Stimulated activated CD4-positive, alpha-beta T cell treated with anti-CD3 and anti-CD28 coated beads, Interleukin-15, amount 100 ng/mL, for 24 hours (primary cell): ENCODE measurements at regions not wholly inside any gene's neighbourhood (a gene's known extent, or its start where the extent isn't known, plus 50 kb on each side); places are given as distances from the start of the nearest gene placed in this dataset.

ENCODE experiments used
- DNase-seq: peaks from one replicate; pipeline ENCODE4 v3.0.0-alpha.2; 2020

DNA sequence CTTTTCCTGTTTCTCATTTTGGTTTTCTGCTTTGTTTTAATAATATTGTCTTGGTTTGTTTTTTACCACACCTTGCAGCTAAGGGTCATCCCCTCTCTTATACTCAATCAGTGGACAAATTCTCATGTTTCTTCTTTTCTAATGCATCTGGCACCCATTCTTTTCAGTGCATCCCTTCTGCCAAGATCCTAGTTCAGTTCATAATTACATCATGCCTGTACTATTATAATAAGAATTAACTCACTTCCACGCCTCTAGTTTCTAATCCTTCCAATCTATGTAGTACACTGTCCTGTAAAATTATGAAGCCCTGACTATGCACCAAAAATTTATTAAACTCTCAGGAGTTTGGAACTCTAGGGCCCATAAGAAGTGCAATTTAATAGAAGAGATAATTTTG is 126.1 kb downstream of the FAT4 start:
- no peak for DNase-seq

DNA sequence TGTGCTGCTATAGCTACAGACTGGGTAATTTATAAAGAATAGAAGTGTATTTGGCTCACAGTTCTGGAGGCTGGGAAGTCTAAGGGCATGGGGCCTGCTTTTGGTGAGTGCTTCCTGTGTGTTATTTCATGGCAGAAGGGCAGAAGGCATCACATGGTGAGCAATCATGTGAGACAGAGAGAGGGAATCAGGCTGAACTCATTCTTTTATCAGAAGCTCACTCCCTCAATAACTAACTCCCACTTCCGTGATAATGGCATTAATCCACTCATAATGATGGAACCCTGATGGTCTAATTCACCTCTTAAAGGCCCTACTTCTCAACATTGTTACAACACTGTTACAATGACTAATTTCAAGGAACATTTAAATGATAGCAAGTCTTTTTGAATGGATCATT is 129.4 kb downstream of the FAT4 start:
- no peak for DNase-seq

DNA sequence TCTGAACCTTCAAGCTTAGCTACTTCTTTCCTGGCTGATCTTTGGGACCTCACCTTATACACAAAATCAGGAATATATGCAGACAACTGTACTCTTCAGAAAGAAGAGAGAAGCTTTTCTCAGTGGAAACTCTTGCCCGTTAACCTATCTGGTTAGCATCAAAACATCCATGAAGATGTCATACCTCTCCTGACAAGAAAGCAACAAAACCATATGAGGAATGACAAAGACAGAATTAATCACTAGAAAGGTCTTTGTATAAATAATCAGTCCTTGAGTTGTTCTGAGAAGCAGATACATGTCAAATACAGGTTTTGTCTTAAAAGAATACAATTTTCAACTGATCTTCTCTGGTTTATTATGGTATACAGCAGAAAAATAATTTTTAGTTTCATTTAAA is 130.8 kb downstream of the FAT4 start:
- DNase-seq = no peak

DNA sequence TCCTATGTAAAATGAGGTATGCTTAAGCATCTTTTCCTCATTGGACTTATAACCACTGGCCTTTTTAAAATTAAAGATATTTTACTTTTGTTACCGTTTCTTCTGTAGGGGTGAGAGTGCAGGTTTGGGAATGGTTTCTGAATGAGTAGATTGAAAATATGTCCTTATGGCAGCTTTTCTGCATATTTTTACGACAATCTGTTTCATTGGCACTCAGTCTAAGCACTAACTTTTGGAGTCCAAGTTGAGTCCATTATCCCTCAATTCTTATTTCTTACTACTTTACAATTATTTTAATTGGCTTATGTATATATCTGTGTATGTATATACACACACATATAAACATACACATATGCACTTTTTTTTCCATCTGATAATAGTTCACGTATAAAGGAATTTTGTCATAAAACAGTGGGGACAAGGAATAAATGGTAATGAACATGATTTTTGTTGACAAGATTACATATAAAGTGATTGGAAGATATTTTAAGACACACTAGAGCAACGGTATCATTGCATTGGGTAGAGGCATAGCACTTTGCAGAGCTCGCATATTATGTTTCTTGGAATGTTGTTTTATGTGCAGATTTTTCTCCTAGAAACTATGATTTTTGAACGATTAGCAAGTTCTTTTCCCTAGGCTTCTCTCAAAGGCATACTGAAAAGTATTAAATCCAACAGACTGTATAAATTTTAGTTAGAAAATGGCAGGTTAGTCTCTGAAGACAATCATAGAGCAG is 133.0 kb downstream of the FAT4 start:
- DNase-seq = no peak

DNA sequence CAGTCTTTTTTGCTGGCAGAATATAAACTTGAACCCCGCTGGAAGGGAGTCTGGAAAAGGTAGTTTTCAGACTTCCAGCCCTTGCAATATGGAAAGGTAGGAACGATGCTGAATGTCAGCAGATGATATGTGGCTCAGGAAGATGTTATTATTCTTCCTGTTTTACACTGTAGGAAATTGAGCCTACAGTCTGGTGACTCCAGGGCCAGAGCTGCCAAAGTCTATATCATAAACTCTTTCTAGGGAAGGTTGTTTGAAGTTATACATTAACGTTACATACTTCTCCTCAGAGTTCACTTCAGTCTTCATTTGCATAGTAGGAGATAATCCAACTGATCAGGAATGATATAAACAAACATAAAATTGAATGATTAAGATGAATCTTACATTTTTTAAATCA is 141.3 kb downstream of the FAT4 start:
- DNase-seq = no peak

DNA sequence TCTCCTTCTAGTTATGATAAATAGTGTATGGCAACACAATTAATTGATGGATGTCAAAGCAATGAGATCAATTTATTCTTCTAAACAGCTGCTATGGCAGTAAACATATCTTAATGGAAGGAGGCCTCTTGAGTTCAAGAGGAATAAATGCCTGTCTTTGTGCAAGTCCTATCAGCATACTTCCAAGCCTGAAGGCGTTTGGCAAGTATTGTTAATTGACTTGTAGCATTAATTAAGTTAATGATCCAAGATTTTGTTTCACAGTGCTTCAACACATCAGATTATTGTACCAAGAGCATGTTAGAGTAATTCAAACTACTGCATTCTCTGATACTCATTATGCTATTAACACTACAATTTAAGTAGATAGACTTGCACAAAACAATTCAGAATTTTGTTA is 144.8 kb downstream of the FAT4 start:
- DNase-seq = no peak

DNA sequence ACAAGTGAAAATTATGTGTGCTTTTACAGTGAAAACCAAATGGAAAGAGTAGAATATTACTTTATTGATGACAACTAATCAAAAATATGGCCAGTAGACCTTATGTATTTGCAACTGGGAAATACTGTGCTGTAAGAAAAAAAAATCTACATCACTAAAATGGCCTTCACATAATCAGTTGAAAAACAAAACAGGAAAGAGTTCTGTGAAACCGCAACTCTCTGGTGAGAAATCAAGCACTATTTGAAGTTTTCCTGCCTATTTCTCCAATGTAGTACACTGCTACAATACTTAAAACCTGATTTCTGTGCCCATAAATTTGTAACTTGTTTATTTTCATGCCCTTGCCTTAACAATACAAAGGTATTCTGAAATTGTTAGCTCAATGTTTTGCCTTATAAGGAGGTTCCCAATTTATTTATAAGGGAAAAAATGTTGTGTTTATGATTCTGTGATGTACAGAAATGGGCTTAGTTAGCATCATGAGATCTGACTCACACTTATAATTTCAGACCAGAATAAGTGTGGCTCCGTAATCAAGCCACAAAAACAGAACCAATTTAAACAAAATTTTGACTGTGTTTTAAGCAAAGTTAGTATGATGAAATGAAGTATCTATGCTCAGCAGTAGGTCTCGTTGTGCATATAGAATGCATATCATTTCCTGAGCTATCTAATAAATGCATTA is 147.1 kb downstream of the FAT4 start:
- DNase-seq = no peak

DNA sequence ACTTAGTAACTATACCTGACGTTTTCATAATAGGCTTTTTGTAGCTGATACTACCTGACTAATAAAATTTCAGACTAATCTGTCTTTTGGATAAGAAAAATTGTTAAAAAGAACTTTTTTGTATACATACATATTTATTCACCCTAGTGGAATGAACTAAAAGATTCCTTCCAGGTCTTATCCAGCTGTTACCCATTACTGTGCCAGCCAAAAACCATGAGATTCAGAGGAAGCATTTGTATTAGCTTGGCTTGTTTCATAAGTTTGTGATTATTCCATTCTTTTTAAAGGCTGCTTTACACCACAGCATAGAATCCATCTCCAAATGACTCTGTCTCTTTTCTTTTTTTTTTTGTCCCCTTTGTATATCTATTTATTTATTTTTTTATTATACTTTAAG is 149.4 kb downstream of the FAT4 start:
- DNase-seq = no peak

DNA sequence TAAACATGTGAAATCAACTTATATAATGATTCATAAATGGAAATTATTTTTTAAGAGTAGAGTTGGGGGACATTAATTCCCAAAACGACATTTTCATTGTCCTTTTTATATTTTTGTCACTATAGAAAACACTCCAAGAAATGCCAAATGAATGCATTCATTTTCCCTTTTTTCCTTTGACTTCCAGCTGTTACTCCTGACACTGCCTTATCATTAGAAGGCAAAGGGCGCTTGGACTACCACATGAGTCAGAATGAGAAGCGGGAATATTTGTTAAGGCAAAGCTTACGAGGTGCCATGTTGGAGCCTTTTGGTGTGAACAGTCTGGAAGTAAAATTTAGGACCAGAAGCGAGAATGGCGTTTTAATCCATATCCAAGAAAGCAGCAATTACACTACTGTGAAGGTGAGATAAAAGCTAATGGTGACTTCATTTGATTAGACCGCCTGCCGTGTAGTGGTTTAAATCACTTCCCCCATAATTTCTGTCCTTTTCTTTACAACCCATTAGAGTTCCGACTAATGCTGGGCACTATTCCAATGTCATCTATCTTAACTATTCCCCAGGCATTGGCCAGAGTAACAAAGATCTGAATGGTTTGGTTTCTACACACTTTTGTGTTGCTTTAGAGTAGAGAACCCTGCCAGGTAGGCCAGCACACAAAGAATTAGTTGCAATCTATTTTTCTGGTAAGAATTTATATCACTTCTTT is 166.7 kb downstream of the FAT4 start:
- no peak for DNase-seq

DNA sequence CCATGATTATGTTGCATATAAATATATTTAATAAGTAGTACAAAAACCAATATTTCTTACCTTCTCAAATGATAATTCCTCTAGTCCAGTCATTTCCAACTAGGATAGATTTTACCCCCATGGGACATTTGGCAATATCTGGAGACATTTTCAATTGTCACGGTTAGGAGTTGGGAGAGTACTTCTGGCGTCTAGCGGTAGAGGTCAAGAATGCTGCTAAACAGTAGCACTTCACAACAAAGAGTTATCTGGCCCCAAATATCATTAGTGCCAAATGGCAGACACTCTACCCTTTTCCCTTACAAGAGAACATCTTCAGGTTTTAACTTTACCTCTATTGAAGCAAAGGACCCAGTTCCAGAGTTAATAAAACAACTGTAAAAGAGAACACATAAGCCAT is 168.1 kb downstream of the FAT4 start:
- DNase-seq = no peak

DNA sequence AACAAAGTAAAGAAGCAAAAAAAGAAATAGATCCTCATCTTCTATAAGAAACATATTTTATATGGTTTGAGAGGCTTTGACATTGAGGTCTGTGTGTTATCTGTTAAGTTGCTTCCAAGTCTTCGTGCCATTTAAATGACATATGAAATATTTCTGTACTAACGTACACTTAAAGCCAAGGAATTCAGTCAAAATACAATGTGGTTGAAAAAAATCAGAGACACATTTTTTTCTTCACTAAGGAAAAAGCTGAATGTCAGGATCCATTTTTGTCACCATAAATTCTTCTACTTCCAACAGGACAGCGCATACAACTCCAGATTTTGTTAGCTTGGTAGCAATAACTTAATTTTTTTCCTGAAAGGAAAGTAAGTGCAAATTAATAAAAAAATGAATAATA is 168.5 kb downstream of the FAT4 start:
- DNase-seq = no peak

DNA sequence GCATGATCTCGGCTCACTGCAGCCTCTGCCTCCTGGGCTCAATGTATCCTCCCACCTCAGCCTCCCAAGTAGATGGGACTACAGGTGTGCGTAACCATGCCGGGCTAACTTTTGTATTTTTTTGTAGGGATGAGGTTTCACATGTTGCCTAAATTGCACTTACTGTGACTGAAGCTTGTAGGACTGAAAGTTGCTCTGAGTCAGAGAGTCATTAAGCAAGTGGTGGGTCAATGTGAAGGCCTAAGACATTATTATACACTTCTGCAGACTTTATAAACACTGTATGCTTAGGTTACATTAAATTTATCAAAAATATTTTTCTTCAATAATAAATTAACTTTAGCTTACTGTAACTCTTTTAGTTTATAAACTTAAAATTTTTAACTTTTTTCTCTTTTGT is 170.2 kb downstream of the FAT4 start:
- no peak for DNase-seq

DNA sequence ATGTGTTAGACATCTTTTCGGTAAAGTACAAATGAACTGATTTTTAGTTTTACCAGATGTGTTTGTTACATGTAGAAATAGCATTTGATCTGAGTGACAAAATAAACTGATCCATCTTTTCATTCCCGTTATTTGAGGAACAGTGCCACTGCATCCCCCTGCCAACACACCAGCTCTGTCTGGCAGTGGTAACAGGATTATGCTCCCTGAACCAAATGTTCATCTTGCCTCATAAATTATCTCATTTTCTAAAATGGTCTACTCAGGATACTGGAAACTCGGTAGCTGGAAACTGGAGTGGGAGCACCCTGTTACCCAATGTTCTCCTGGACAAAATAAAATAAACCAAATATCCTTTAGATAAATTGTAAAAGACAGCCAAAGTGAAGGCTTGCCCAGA is 171.6 kb downstream of the FAT4 start:
- DNase-seq = no peak

DNA sequence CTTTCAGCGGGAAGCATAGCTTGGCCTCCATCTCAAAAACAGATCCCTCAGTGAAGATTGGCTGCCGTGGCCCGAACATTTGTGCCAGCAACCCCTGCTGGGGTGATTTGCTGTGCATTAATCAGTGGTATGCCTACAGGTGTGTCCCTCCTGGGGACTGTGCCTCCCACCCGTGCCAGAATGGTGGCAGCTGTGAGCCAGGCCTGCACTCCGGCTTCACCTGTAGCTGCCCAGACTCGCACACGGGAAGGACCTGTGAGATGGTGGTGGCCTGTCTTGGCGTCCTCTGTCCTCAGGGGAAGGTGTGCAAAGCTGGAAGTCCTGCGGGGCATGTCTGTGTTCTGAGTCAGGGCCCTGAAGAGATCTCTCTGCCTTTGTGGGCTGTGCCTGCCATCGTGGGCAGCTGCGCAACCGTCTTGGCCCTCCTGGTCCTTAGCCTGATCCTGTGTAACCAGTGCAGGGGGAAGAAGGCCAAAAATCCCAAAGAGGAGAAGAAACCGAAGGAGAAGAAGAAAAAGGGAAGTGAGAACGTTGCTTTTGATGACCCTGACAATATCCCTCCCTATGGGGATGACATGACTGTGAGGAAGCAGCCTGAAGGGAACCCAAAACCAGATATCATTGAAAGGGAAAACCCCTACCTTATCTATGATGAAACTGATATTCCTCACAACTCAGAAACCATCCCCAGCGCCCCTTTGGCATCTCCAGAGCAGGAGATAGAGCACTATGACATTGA is 175.4 kb downstream of the FAT4 start:
- no peak for DNase-seq

DNA sequence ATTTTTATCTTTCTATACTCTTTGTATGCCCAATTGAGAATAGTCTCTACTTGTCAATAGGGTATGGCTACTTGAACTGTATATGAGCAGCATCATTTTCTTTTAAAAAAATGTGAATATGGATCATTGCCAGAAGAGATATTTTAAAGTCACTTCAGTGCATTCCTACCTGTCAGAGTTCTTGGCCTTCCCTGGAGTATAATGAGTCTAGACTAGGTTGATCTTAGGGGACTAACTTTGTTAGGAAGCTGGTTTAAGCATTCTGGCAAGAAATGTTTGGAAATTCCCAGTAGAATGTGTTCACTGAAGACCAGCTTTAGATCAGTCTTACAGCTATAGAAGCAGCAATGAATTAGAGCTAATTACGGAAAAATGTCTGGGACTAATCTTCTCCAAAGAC is 178.2 kb downstream of the FAT4 start:
- DNase-seq = no peak

DNA sequence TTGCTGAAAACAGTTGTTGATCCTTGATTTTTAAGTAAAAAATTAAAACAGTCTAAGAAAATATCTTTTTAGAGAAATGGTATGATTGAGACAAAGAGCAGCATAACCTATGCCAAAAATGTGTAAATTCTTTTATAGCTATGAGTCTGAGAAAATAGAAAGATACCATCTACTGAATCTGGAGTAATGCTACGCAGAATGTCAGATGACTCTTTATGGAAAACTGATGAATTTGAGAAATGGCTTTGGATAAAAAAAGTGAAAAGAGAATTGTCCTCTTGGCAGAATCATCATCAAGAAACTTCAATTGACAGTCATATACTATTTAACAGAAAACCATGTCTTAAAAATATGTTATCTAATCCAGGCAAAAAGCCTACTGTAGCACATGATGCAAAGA is 183.1 kb downstream of the FAT4 start:
- no peak for DNase-seq

DNA sequence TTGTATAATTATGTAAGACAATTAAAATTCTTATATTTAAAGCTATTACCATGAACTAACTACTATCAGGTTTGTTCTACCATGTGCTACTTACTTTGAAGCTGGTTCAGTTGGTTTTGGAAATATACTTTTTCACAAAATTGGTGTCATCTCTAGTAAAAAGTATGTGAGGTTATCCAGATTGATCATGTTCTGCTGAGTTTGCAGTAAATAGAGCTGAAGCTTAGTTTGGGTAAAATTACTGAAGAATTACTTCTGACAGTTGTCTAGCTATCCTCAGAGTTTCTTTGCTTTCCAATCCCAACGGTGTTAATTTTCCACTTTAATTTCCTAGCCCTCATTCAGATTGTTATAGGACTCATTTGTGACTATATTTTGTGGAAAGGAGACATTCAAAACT is 184.2 kb downstream of the FAT4 start:
- no peak for DNase-seq

DNA sequence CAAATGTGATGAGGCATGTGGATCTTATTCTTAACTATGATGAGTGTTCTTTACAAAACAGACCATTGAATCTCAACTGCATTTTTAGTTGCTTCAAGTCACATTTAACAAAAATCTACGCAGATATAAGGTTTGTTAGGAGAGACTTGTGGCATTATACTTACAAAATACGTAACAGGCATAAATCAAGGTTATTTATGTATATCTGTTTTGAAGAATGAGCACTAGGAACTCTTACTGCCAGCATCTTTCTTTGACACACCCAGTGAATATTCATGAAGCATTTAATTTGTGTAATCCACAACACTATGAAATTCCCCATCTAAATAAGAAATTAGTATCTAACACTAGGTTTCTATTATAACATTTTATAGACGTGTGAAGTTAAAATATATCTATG is 186.3 kb downstream of the FAT4 start:
- no peak for DNase-seq

DNA sequence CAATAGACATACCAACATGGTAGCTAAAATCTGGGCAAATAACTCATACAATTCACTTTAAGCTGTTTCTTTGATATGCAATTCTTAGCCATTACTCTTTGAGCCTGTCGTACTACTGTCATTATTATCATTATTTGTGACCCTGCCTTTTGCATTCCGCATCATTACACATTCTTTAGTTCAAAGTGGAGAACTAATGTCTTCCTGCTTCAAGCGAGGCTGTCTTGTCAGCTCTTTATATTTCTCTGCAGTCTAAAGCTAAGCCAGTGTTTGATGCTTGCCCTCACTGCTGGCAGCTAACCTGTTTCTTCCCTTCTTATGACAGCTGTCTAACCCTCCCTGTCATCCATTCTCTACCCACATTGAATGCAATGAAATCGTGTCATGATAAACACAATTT is 186.8 kb downstream of the FAT4 start:
- no peak for DNase-seq

DNA sequence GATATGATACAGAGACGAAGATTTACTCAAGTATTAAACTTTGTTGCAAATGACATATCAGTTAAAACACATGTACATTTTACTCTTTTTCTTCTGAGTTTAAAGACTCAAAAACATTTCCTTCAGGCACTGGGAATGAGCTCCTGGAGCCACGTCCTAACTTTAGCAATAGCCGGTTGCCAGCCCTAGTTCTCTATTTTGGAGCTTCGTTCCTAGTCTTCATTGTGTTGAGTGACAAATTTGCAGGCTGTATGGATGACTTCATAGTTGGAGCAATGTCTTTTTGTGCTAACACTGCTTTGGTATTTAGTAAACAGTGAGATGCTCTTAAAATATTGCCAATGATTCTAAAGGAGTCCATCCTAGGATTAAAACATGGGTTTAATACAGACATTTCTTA is 190.9 kb downstream of the FAT4 start:
- no peak for DNase-seq

DNA sequence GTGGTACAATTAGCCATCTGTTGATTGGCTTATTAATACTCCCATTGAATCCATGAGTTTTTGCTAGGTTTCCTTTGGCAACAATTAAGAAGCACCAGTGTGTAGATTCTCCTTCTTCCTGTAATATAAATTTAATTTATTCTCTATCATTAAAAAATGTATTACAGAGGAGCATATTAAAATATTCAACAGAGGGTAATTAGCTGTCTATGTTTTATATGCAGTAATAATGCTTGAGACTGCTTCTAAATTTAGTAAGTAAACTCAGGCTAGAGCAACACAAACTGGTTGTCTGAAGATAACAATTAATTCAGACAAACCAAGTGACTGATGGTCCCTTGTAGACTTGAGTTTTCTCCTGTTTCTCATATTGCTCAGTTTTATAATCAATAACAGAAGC is 192.4 kb downstream of the FAT4 start:
- DNase-seq = no peak

DNA sequence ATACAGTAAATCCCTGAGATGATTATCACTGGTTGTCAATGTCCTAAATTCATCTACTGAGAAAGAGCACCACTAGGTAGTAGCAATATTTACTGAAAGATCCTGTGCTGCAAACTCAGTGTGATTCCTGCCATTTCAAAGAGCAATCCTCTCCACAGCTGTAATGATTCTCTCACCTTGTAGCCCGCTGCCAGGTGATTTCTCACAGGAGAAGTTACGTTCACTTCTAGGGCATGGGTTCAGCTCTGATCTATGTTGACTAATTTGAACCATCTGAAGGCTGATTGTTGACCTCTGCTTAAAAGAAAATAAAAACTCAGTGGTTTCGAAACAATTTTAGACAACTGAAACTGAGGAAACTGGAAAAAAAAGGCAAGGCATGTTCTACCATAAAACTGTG is 197.0 kb downstream of the FAT4 start:
- DNase-seq = no peak

DNA sequence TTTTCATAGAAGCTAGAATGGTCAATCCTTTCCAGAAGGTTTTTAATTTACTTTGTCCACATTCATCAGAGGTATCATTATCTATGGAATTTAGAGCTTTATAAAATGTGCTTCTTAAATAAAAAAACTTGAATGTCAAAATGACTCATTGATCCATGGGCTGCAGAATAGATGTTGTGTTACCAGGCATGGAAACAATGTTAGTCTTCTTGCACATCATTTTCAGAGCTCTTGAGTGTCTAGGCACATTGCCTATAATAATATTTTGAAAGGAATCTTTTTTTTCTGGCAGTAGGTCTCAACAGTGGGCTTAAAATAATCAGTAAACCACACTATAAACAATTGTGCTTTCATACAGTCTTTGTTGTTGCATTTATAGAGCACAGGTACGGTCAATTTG is 200.3 kb downstream of the FAT4 start:
- no peak for DNase-seq

DNA sequence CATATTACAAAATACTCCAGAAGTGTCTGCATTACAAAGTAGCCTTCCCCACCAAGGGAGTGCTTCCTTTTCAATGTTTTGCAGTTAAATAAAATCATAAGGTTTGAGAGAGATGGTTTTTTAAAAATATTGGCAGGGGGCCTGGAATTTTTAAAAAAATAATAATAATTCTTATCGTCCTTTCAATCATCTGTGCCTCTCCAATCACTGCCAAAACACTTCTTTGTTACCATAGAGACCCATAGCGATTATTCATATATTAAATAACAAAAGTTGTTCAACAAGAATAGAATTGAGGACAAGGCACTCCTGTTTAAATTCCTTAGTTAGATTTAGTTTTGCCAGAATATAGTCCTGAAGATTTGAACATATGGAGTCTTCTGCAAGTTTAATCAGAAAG is 203.1 kb downstream of the FAT4 start:
- DNase-seq = no peak
